ENCODE measurements at regions not wholly inside any gene's neighbourhood (a gene's known extent, or its start where the extent isn't known, plus 50 kb on each side); places are given as distances from the start of the nearest gene placed in this dataset.

- no peak for FAIRE-seq
- ChIA-PET POLR2A (no interaction called here), RAD21 (ENCODE audit: unreplicated experiment) (no interaction called here), SMC1A (ENCODE audit: uncharacterized antibody, unreplicated experiment) (no interaction called here), CTCF (interaction anchor here (1.4 kb wide), 1 partner anchor 11 kb away, joined by 3 read pairs; no protein-coding TSS in a partner anchor)
- H4K20me1 ChIP-seq (ENCODE audit: control insufficient read depth, insufficient read depth), result no peaks in the 10 kb centered on the region
- no peaks in the 10 kb centered on the region for H3K79me2 ChIP-seq (ENCODE audit: control insufficient read depth, insufficient read depth, low read length)
- peaks cover 4% of the 10 kb centered on the region; the same call in 1 of the 2 replicates for H3K4me1 ChIP-seq (ENCODE audit: control insufficient read depth, insufficient read depth, low read length)
- BruUV-seq (replicated peaks), result no TSS peak
- TF ChIP-seq TCF12 (IDR thresholded peaks at IDR 0.05; ENCODE audit: low read depth, low read length) (no peak), ATF2 (IDR thresholded peaks at IDR 0.05; ENCODE audit: low read length) (no peak)
- in situ Hi-C loops (cut with MboI), result no loop called here
- intact Hi-C loops (cut with micrococcal nuclease; ENCODE audit: unreplicated experiment), result no loop called here
- no peak for ATAC-seq
- H3K4me3 ChIP-seq, result no peak overlapping the region
- H3K27ac ChIP-seq (ENCODE audit: control insufficient read depth, insufficient read depth), result no peak overlapping the region
- H3K27me3 ChIP-seq (replicated peaks in 1 of 2; ENCODE audit: control insufficient read depth in 2 of 2, insufficient read depth in 2 of 2, low read length in 1 of 2), result no peaks in the 10 kb centered on the region
- no peaks in the 10 kb centered on the region for H3K9me3 ChIP-seq (replicated peaks; ENCODE audit: control insufficient read depth, insufficient read depth, low read length)
- no peaks in the 10 kb centered on the region for H3K36me3 ChIP-seq (ENCODE audit: control insufficient read depth in 2 of 2, insufficient read depth in 2 of 2, low read length in 1 of 2)
- no peak overlapping the region for H2AFZ ChIP-seq (ENCODE audit: control insufficient read depth, low read depth, low read length)
- DNase-seq (ENCODE audit: low read depth, low spot score), result no peak
- 33% methylated on average over 3 of the region's 4 CpGs for WGBS (ENCODE audit: insufficient coverage, insufficient replicate concordance, low lambda C conversion rate, missing lambda C conversion rate)
- H3K9ac ChIP-seq (ENCODE audit: control insufficient read depth, insufficient read depth, low read length), result no peak overlapping the region
- no peak overlapping the region for H3K4me2 ChIP-seq (ENCODE audit: control insufficient read depth, insufficient read depth)
Observed at GRCh38 chr12:47318963-47319362, 239.2 kb upstream of the AMIGO2 start.

- intact Hi-C loops (cut with micrococcal nuclease; ENCODE audit: unreplicated experiment), result no loop called here
- ChIA-PET SMC1A (ENCODE audit: uncharacterized antibody, unreplicated experiment) (interaction anchor here (0.6 to 1.2 kb wide), 4 partner anchors 23 to 222 kb away, joined by 3 to 4 read pairs (median 3); no protein-coding TSS in a partner anchor), POLR2A (interaction anchor here (1.5 kb wide), 1 partner anchor 110 kb away, joined by 4 read pairs; no protein-coding TSS in a partner anchor), CTCF (interaction anchor here (1.2 to 1.4 kb wide), 2 partner anchors 9 to 15 kb away, joined by 3 read pairs; no protein-coding TSS in a partner anchor), RAD21 (ENCODE audit: unreplicated experiment) (no interaction called here)
- in situ Hi-C loops (cut with MboI), result no loop called here
- H2AFZ ChIP-seq (ENCODE audit: control insufficient read depth, low read depth, low read length), result peak overlapping the region; percentile 41
- peak overlapping the region; percentile 60 for H3K4me2 ChIP-seq (ENCODE audit: control insufficient read depth, insufficient read depth)
- H3K4me1 ChIP-seq (ENCODE audit: control insufficient read depth, insufficient read depth, low read length), result peaks cover 4% of the 10 kb centered on the region; the same call in 1 of the 2 replicates
- H3K27me3 ChIP-seq (replicated peaks in 1 of 2; ENCODE audit: control insufficient read depth in 2 of 2, insufficient read depth in 2 of 2, low read length in 1 of 2), result no peaks in the 10 kb centered on the region
- H3K9ac ChIP-seq (ENCODE audit: control insufficient read depth, insufficient read depth, low read length), result no peak overlapping the region
- ATAC-seq (peak; percentile 73), DNase-seq (ENCODE audit: low read depth, low spot score) (no peak), FAIRE-seq (peak; percentile 88)
- no peak overlapping the region for H3K4me3 ChIP-seq
- no peaks in the 10 kb centered on the region for H4K20me1 ChIP-seq (ENCODE audit: control insufficient read depth, insufficient read depth)
- no peaks in the 10 kb centered on the region for H3K79me2 ChIP-seq (ENCODE audit: control insufficient read depth, insufficient read depth, low read length)
- H3K36me3 ChIP-seq (ENCODE audit: control insufficient read depth in 2 of 2, insufficient read depth in 2 of 2, low read length in 1 of 2), result no peaks in the 10 kb centered on the region
- no peaks in the 10 kb centered on the region for H3K9me3 ChIP-seq (replicated peaks; ENCODE audit: control insufficient read depth, insufficient read depth, low read length)
- no TSS peak for BruUV-seq (replicated peaks)
- H3K27ac ChIP-seq (ENCODE audit: control insufficient read depth, insufficient read depth), result no peak overlapping the region; the same call in 1 of the 2 replicates
- WGBS (ENCODE audit: insufficient coverage, insufficient replicate concordance, low lambda C conversion rate, missing lambda C conversion rate), result 45% methylated on average over 11 of the region's 11 CpGs
- TF ChIP-seq SREBF1 (IDR thresholded peaks at IDR 0.05; ENCODE audit: low read length), result no peak
- TF ChIP-seq IKZF1 (conservative IDR thresholded peaks at IDR 0.05), result peak; percentile 46; the same call in 1 of the 2 replicates
- TF ChIP-seq LARP7 (IDR thresholded peaks at IDR 0.05), result peak; percentile 20; the same call in 1 of the 2 replicates
- TF ChIP-seq DPF2 (IDR thresholded peaks at IDR 0.05), result 0 out of 2 replicates have a peak, but pooled peaks have one; percentile 19
- no peak for TF ChIP-seq CUX1 (IDR thresholded peaks at IDR 0.05; ENCODE audit: insufficient replicate concordance, low read depth, low read length)
- 0 out of 2 replicates have a peak, but pooled peaks have one; percentile 23 for TF ChIP-seq ZNF217 (IDR thresholded peaks at IDR 0.05)
- TF ChIP-seq BHLHE40 (IDR thresholded peaks at IDR 0.05; ENCODE audit: borderline replicate concordance in 1 of 2, low read depth in 2 of 2, low read length in 1 of 2), result peak in 1 of 2 experiments; percentile 29; a peak in 1 of 4 replicates
- no peak; the same call in 1 of the 2 replicates for TF ChIP-seq MTA2 (IDR thresholded peaks at IDR 0.05; ENCODE audit: low read depth)
Observed at GRCh38 chr12:47317175-47317915, 237.6 kb upstream of the AMIGO2 start.

Data from GM12878 (cell line).